ENCODE measurements at regions not wholly inside any gene's neighbourhood (a gene's known extent, or its start where the extent isn't known, plus 50 kb on each side); places are given as distances from the start of the nearest gene placed in this dataset.

- H3K4me3 ChIP-seq (ENCODE audit: low read depth, low read length) = no peak overlapping the region
Observed at GRCh38 chr12:14275886-14276285, 89.6 kb upstream of the ATF7IP start.

GRCh38 chr12:14278294-14278953, 87.1 kb upstream of the ATF7IP start:
- TF ChIP-seq CTCF (IDR thresholded peaks at IDR 0.05; ENCODE audit: borderline replicate concordance, insufficient read depth, low read depth, low read length) = no peak
- no peak overlapping the region for H3K4me3 ChIP-seq (ENCODE audit: low read depth, low read length)

More at GRCh38 chr12:14275886-14276285, 89.6 kb upstream of the ATF7IP start:
- no peak for TF ChIP-seq CTCF (IDR thresholded peaks at IDR 0.05; ENCODE audit: borderline replicate concordance, insufficient read depth, low read depth, low read length)

- no peak for TF ChIP-seq CTCF (IDR thresholded peaks at IDR 0.05; ENCODE audit: borderline replicate concordance, insufficient read depth, low read depth, low read length)
- H3K4me3 ChIP-seq (ENCODE audit: low read depth, low read length) = no peak overlapping the region
Observed at GRCh38 chr12:14279845-14280244, 85.6 kb upstream of the ATF7IP start.

GRCh38 chr12:14280921-14281320, 84.6 kb upstream of the ATF7IP start:
- H3K4me3 ChIP-seq (ENCODE audit: low read depth, low read length) = no peak overlapping the region
- TF ChIP-seq CTCF (IDR thresholded peaks at IDR 0.05; ENCODE audit: borderline replicate concordance, insufficient read depth, low read depth, low read length) = no peak

GRCh38 chr12:14281539-14281938, 83.9 kb upstream of the ATF7IP start:
- TF ChIP-seq CTCF (IDR thresholded peaks at IDR 0.05; ENCODE audit: borderline replicate concordance, insufficient read depth, low read depth, low read length) = no peak

GRCh38 chr12:14283489-14284144, 81.9 kb upstream of the ATF7IP start:
- peak overlapping the region; percentile 27 for H3K4me3 ChIP-seq (ENCODE audit: low read depth, low read length)
- no peak for TF ChIP-seq CTCF (IDR thresholded peaks at IDR 0.05; ENCODE audit: borderline replicate concordance, insufficient read depth, low read depth, low read length)

More at GRCh38 chr12:14281539-14281938, 83.9 kb upstream of the ATF7IP start:
- H3K4me3 ChIP-seq (ENCODE audit: low read depth, low read length) = no peak overlapping the region

- H3K4me3 ChIP-seq (ENCODE audit: low read depth, low read length) = peak overlapping the region; percentile 27
- peak; percentile 17; the same call in 1 of the 2 replicates for TF ChIP-seq CTCF (IDR thresholded peaks at IDR 0.05; ENCODE audit: borderline replicate concordance, insufficient read depth, low read depth, low read length)
Observed at GRCh38 chr12:14284184-14284722, 81.2 kb upstream of the ATF7IP start.
